ENCODE measurements at regions not wholly inside any gene's neighbourhood (a gene's known extent, or its start where the extent isn't known, plus 50 kb on each side); places are given as distances from the start of the nearest gene placed in this dataset.

GRCh38 chr3:147187687-147188086, 218.7 kb downstream of the ZIC4 start:
- H3K4me2 ChIP-seq (ENCODE audit: control insufficient read depth, insufficient read depth) = no peak overlapping the region

GRCh38 chr3:147185781-147186180, 220.6 kb downstream of the ZIC4 start:
- no peak for TF ChIP-seq USF2 (IDR thresholded peaks at IDR 0.05; ENCODE audit: borderline replicate concordance, low read depth, low read length)
- no peak for TF ChIP-seq RCOR1 (conservative IDR thresholded peaks at IDR 0.05; ENCODE audit: low read depth, low read length)
- no peak for TF ChIP-seq SUZ12 (IDR thresholded peaks at IDR 0.05; ENCODE audit: unreplicated experiment)
- TF ChIP-seq HSF1 (IDR thresholded peaks at IDR 0.05; ENCODE audit: low read depth, low read length) = no peak
- no peak for TF ChIP-seq RFX5 (IDR thresholded peaks at IDR 0.05; ENCODE audit: low read depth, low read length)
- no peak for TF ChIP-seq JUNB (IDR thresholded peaks at IDR 0.05)
- TF ChIP-seq DPF2 (IDR thresholded peaks at IDR 0.05) = no peak
- no peak for TF ChIP-seq SIN3A (IDR thresholded peaks at IDR 0.05; ENCODE audit: low read depth, low read length)
- no peak for TF ChIP-seq FOXK2 (IDR thresholded peaks at IDR 0.05)
- H4K20me1 ChIP-seq (ENCODE audit: control insufficient read depth, insufficient read depth) = no peaks in the 10 kb centered on the region
- FAIRE-seq (no peak), ATAC-seq (no peak), DNase-seq (ENCODE audit: low read depth, low spot score) (no peak)
- no TSS peak for BruUV-seq (replicated peaks)
- H3K4me2 ChIP-seq (ENCODE audit: control insufficient read depth, insufficient read depth) = no peak overlapping the region
- H3K27ac ChIP-seq (ENCODE audit: control insufficient read depth, insufficient read depth) = no peak overlapping the region
- no peak overlapping the region for H3K9ac ChIP-seq (ENCODE audit: control insufficient read depth, insufficient read depth, low read length)
- in situ Hi-C loops (cut with MboI) = no loop called here
- POLR2A ChIA-PET = no interaction called here
- H3K4me3 ChIP-seq = no peak overlapping the region
- intact Hi-C loops (cut with micrococcal nuclease; ENCODE audit: unreplicated experiment) = no loop called here
- H3K27me3 ChIP-seq (replicated peaks in 1 of 2; ENCODE audit: control insufficient read depth in 2 of 2, insufficient read depth in 2 of 2, low read length in 1 of 2) = no peaks in the 10 kb centered on the region
- H2AFZ ChIP-seq (ENCODE audit: control insufficient read depth, low read depth, low read length) = no peak overlapping the region
- H3K9me3 ChIP-seq (replicated peaks; ENCODE audit: control insufficient read depth, insufficient read depth, low read length) = no peaks in the 10 kb centered on the region
- H3K36me3 ChIP-seq (ENCODE audit: control insufficient read depth in 2 of 2, insufficient read depth in 2 of 2, low read length in 1 of 2) = no peaks in the 10 kb centered on the region
- RAD21 ChIA-PET (ENCODE audit: unreplicated experiment) = no interaction called here
- H3K4me1 ChIP-seq (ENCODE audit: control insufficient read depth, insufficient read depth, low read length) = no peaks in the 10 kb centered on the region
- CTCF ChIA-PET = interaction anchor here (0.8 to 1.1 kb wide), 2 partner anchors 19 to 20 kb away, joined by 3 read pairs; no protein-coding TSS in a partner anchor
- SMC1A ChIA-PET (ENCODE audit: uncharacterized antibody, unreplicated experiment) = interaction anchor here (0.6 kb wide), 1 partner anchor 506 kb away, joined by 3 read pairs; no protein-coding TSS in a partner anchor
- H3K79me2 ChIP-seq (ENCODE audit: control insufficient read depth, insufficient read depth, low read length) = no peaks in the 10 kb centered on the region

More at GRCh38 chr3:147187687-147188086, 218.7 kb downstream of the ZIC4 start:
- POLR2A ChIA-PET = no interaction called here
- in situ Hi-C loops (cut with MboI) (no loop called here), intact Hi-C loops (cut with micrococcal nuclease; ENCODE audit: unreplicated experiment) (no loop called here)
- Histone ChIP-seq H3K4me3 (no peak overlapping the region), H2AFZ (ENCODE audit: control insufficient read depth, low read depth, low read length) (no peak overlapping the region), H3K79me2 (ENCODE audit: control insufficient read depth, insufficient read depth, low read length) (no peaks in the 10 kb centered on the region), H3K9ac (ENCODE audit: control insufficient read depth, insufficient read depth, low read length) (no peak overlapping the region), H3K27ac (ENCODE audit: control insufficient read depth, insufficient read depth) (no peak overlapping the region), H3K4me1 (ENCODE audit: control insufficient read depth, insufficient read depth, low read length) (no peaks in the 10 kb centered on the region), H3K27me3 (replicated peaks in 1 of 2; ENCODE audit: control insufficient read depth in 2 of 2, insufficient read depth in 2 of 2, low read length in 1 of 2) (no peaks in the 10 kb centered on the region), H3K36me3 (ENCODE audit: control insufficient read depth in 2 of 2, insufficient read depth in 2 of 2, low read length in 1 of 2) (no peaks in the 10 kb centered on the region), H3K9me3 (replicated peaks; ENCODE audit: control insufficient read depth, insufficient read depth, low read length) (no peaks in the 10 kb centered on the region), H4K20me1 (ENCODE audit: control insufficient read depth, insufficient read depth) (no peaks in the 10 kb centered on the region)
- ATAC-seq = no peak
- WGBS (ENCODE audit: insufficient coverage, insufficient replicate concordance, low lambda C conversion rate, missing lambda C conversion rate) = 27% methylated on average over 3 of the region's 3 CpGs
- BruUV-seq (replicated peaks) = no TSS peak
- TF ChIP-seq HCFC1 (IDR thresholded peaks at IDR 0.05; ENCODE audit: low read length) (no peak), SIN3A (IDR thresholded peaks at IDR 0.05; ENCODE audit: low read depth, low read length) (no peak), MTA2 (IDR thresholded peaks at IDR 0.05; ENCODE audit: low read depth) (no peak), MAX (IDR thresholded peaks at IDR 0.05; ENCODE audit: low read depth, low read length) (no peak), NRF1 (conservative IDR thresholded peaks at IDR 0.05; ENCODE audit: low read depth, low read length) (no peak), ATF2 (IDR thresholded peaks at IDR 0.05; ENCODE audit: low read length) (no peak), LARP7 (IDR thresholded peaks at IDR 0.05) (no peak)
- CTCF ChIA-PET = no interaction called here
- SMC1A ChIA-PET (ENCODE audit: uncharacterized antibody, unreplicated experiment) = no interaction called here
- FAIRE-seq = no peak
- no peak for DNase-seq (ENCODE audit: low read depth, low spot score)
- RAD21 ChIA-PET (ENCODE audit: unreplicated experiment) = no interaction called here
